ENCODE measurements at regions not wholly inside any gene's neighbourhood (a gene's known extent, or its start where the extent isn't known, plus 50 kb on each side); places are given as distances from the start of the nearest gene placed in this dataset.
A peak's percentile ranks its signal among the peaks of the same experiment; 100 is the strongest.
"Not testable (repeated sequence)": the region's sequence is repeated elsewhere in the genome, so short reads cannot be mapped to it uniquely, and the experiment has no call there.

DNA sequence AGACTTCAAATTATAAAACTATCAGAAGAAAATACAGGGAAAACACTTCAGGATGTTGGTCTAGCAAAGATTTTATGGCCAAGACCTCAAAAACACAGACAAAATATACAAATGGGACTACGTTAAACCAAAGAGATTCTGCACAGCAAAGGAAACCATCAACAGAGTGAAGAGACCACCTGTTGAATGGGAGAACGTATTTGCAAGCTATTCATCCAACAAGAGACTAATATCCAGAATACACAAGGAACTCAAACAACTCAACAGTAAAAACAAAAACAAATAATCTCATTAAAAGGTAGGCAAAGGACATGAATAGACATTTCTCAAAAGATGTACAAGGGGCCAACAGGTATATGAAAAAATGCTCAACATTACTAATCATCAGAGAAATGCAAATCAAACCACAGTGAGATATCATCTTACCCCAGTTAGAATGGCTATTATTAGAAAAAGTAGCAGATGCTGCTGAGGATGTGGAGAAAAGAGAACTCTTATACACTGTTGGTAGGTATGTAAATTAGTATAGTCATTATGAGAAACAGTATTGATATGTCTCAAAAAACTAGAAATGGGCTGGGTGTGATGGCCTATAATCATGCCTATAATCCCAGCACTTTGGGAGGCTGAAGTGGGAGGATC lies 112.6 kb downstream of the LRIG2 start:
- no peak for DNase-seq

DNA sequence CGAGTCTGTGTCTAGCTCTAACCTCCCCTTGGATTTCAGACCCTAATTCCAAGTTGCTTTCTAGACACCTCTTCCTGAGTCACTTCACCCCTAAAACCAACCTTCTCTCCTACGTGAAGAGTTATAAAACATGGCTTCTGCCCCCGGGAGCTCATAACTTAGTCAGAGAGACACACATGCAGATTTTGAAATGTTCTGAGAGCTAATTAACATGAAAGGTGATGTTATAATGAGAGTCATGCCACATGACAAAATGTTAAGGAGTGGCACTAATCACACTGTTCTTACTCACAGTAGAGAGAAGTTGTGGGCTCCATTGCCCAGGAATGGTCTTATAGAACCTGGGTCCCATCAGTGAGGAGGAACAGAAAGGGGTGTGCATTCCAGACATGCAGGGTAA lies 117.1 kb downstream of the LRIG2 start:
- DNase-seq: no peak

DNA sequence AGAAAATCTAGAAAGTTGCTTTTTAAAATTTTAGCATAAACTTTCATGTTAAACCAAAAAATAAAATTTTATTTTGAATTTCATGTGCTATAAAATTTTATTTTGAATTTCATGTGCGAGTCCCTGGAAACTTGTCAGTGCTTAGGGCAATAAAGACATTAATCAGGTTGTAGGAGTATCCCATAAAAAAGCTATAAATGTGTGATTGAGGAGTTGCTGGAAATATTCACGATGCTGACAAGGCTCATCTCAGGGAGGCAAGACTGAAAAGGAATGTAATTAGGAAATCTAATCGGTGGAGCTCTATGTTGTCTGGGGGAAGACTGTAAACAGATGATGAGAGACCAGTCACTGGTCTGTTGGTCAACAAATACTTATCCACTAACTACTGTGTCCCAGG lies 117.9 kb downstream of the LRIG2 start:
- no peak for DNase-seq

DNA sequence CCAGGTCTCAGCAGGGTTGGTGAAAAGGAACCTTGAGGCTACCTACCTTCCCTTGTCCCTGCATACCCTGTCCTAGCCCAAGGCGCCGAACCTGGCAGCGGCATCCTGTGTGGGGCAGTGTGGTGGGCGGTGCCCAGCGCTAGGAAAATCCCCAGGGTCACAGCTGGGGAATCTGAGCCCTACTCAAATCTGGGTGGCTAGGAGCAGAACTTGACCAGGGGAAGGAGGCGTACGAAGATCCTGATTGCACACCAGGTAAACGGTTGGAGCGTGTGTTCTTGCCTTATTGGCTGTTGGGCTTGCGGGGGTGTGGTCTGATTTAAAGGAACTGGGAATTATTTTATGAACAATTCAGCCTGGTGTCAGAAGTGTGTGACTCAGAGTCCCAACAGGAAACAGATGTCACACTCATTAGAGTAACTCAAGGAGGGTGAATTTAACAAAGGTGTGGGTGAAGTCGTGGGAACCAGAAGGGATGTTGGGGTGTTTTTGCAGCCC lies 118.6 kb downstream of the LRIG2 start:
- DNase-seq: peak; percentile 60

DNA sequence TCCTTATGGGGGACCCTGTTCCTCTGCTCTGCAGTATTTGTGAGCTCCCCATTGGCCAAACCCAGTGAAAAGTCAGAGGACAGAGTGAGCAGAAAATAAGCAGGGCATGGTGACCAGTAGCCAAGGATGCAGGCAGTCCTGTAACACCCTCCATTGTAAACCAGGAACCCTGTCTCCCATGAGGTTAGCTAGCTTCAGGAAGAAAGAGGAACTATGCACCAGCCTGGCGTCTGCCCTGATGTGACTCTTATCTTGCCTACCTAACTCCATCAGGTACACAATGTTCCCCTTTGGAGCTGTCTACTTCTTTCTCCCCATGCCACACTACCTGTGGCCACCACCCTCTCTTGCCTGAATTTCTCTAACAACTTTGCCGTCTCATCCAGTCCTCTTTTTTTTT lies 119.2 kb downstream of the LRIG2 start:
- peak; percentile 67 for DNase-seq

DNA sequence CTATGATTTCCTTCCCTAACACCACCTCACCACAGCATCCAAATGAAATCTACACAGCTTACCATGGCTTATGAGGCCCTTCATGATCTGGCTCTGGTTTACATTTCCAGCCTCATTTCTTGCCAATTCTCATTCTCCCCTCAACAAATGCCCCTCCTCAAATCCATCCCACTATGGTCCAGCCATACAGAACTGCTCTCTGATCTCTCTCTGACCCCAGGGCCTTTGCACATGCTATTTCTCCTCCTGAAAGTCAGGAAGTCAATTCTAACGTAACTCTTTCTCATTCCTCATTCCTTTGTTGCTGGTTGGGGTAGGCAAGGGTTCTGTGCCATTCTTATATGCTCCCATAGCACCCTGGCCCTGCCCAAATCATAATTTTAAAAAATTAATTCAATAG lies 120.0 kb downstream of the LRIG2 start:
- no peak for DNase-seq

DNA sequence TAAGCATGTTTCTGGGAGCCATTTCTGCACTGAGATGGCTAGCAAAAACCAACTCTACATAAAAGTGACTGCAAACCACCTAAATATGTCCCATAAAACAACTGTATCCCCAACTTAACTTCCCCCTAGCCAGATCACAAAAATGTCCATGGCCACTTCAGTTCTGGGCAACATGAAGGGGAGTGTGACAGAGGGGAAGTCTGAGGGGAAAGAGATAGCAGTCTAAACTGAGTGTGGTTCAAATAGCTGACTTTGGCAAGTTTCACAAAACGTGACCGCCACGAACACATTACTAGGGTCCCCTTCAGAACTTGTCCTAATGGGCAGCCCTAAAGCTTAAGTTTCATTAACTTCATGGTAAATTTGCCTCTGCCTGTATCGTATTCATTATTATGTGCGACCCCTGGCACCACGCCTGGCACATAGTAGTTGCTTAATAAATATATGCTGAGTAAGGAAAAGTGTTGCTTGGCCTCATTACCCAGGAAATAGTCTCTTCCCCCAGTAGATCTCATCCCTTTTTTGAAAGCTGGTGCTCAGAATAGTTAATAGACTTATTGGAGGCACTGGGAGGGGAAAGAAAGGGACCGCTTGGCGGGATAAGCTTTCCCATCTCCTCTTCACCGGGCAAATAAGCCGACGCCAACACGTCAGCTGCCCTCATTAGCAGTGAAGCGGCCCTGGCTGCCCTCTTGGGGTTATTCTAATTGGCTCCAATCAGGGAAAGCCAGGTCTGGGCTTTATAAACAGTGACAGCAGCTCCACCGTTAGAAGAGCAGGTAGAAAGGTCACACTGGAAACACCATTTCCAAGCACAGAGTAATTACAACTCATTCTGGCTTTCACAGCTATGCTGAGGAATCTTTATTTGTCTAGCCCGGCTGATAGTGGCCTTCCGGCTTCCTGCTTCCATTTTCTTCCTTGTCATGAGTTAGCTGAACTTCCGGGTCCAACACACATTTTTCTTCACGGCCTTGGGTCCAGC lies 122.1 kb downstream of the LRIG2 start:
- no peak for DNase-seq

DNA sequence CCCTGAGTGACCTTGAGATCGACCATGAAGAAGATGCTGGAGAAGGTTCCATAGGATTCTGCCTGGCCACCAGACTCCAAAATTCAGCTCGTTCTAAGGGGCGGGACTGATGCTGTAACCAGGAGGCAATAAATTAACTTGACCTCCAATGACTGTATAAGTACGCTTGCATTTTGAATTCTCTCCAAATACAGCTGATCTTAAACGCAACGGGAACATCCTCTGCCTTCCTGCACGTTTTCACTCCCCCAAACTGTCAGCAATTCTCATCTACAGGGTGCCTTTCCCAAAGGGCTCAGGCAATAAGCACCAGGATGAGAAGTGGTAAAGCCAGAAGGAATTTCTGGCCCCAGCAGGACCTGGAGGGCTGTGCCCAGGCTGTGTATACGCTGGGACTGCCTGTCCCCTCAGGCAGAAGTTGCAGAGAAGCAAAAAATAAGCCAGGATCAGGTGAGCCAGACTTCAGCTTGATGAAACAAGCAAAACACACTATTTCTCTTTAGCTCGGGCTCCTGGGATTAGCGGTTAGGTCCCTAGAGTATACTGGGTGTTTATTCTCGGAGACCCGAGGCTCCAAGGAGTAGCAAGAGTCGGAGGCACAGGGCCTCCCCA lies 124.8 kb downstream of the LRIG2 start:
- no peak for DNase-seq

DNA sequence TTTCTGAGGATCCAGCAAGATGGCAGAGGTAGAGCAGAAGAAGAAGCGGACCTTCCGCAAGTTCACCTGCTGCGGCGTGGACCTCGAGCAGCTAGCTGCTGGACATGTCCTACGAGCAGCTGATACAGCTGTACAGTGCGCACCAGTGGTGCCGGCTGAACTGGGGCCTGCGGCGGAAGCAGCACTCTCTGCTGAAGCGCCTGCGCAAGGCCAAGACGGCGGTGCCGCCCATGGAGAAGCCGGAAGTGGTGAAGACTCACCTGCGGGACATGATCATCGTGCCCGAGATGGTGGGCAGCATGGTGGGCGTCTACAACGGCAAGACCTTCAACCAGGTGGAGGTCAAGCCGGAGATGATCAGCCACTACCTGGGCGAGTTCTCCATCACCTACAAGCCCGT lies 125.8 kb downstream of the LRIG2 start:
- DNase-seq: no peak

DNA sequence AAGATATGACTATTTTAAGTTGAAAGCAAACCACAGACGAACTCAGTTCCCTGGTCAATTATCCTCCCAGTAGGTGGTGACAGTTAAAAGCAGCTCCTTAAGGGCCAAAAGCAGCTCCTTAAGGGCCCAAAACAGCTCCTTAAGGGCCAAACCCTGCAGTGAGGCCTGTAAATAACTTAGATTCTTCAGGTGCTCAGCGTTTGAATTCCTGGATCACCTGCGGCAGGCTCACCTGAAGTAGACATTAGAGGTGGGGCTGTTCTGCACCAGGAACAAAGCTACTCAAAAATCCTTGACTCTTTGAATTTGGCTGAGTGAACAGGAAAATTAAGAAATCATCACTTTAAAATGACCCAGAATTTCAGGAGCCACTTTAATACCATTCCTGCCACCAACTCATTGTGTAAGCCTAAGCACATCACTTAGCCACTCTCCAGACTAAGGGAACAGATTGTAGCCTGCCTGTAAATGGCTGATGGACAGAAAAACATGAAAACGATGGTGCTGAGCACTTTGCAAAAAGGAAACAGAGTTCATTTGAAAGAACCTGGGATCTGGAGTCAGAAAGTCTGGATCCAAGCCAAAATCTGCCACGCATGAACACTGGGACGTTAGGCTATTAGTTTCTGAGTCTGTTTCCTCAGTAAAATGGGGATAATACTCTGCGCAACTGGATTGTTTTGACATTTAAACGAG lies 126.9 kb downstream of the LRIG2 start:
- no peak for DNase-seq

DNA sequence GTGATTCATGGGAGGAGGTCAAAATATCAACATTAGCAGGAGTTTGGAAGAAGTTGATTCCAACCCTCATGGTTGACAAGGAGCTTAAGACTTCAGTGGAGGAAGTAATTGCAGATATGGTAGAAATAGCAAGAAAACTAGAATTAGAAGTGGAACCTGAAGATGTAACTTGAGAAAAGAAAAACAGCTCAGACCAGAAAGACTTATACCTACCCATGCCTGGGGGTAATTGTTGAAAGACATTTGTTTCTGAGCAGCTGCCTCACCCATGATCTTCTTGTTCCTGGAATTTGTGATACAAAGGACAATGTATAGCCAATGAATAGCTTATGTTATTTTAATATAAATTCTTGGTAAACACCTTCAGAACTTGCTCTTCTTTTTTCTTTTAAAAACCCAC lies 128.6 kb downstream of the LRIG2 start:
- DNase-seq: no peak

DNA sequence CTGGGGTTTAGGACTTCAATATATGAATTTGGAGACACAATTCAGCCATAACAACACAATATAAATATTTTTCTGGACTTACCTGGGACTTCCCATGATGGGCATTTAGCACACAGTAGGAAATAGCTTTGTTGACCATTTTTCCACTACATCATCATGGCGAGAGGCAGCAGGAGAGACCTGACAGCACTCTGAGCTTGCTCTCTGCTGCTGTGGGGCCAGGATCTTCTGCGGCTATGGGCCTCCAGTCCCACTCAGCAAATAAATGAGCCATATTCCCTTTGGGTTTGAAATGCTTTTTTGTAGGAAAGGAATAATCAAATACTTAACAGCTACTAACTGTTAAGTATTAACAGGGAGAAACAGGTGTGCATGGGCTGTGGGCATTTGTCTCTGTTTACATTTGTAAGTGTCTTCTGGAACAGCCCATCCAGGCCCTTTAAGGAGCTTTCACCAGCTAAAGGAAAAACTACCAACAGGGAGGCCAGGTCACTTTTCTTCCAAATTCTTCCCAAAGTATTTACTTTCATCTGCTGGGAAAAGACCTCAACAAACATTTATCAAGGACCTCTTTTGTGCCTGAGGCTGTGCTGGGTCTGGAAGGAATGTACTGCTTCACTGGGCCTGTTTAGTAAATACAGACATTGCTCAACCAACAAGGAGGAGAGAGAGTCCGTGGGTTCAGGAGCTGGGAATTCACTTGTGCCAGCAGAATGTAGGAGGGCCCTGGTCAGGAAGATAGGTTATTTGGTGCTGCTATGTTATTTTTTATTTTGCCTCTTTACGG lies 133.2 kb downstream of the LRIG2 start:
- DNase-seq: no peak

DNA sequence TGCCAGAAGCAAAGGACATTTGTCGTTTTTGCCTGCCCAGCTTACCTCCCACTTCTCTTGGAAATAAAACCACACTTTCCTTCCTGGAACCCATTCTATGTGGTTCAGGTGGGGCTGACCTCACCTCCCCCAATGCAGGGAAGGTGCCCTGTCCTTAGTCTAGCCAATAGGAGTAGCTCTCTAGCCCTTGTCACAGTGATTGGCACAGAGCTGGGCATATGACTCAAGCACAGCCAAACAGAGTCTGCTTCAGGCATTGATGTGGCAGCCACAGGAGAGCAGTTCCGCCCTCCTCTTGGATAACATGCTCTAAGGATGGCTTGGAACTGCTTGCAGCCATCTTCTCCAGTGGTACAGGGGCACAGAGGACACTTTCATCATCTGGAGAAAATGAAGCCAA lies 134.0 kb downstream of the LRIG2 start:
- DNase-seq: no peak

DNA sequence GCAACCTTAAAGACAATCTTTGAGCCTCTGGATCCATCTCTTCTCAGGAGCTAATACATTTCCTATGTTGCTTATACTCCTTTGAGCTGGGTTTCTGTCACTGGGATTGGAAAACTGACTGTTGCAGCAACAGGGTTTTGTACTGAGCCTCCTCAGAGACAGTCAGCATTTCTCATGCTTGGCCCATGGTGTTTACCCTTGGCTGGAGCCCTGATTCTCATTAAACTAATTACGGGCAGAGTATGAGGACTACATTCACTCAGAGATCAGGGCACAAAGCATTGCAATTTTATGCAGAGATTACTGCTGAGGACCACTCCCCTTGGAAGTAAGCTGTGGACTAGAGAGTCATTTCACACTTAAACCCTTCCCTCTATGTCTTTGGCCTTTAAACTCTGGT lies 134.5 kb downstream of the LRIG2 start:
- DNase-seq: no peak

DNA sequence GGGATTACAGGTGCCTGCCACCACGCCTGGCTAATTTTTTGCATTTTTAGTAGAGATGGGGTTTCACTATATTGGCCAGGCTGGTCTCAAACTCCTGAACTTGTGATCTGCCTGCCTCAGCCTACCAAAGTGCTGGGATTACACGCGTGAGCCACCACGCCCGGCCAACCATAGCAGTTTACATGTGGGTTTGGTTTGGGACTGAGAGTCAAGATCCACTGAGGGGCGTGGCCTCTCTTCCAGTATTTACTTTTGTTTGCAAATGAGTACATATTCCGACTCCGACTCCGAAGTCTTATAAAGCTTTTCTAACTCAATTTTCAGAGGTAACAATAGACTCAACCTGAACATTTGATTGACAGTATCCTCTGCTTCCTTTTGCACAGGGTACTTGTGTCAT lies 135.4 kb downstream of the LRIG2 start:
- not testable (repeated sequence) for DNase-seq

DNA sequence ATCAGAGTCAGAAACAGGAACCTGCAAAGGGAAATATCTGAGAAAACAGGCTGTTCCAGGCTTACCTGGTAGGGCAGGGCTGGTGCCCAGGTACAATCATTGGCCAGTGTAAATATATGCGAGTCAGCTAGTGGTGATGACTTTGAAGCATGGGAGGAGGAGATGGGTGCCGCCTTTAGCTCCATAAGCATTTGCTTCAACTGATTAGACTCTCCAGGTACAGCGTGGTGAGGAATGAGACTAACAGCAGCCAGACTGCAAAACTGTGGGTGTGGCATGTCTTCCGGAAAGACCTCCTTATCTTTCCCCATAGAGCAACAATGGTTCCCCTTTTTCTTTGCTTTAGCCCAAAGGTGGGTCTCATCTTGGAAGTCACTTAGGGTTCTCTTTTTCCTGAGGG lies 137.2 kb downstream of the LRIG2 start:
- no peak for DNase-seq

DNA sequence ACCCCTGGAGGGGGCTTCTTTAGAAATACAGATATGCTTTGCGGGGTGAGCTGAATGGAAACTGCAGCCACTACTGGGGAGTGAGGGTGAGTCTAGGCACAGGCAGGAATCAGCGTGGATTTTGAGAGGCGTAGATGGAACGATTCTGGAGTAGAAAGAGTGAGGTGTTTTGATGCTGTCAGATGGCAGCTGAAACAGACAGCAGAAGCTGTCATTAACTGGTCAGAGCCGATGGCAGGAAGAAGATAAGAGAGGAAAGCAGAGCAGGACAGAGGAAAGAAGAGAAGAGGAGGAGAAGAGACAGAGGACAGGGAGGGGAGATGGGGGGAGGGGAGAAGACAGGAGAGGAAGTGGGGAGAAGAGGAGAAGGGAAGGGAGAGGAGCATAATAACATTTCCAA lies 138.5 kb downstream of the LRIG2 start:
- no peak for DNase-seq

DNA sequence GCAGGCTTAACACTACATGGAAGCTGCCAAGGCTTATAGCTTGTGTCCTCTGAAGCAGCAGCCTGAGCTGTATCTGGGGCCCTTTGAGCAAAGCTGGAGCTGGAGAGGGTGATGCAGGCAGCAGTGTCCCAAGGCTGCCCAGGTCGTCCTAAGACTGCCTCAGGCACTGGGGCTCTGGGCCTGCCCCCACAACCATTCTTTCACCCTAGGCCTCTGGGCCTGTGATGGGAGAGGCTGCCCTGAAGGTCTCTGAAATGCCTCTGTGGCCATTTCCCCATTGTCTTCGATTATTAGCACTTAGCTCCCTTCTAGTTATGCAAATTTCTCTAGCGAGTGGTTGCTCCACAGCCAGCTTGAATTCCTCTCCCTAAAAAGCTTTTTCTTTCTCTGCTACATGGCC lies 142.0 kb downstream of the LRIG2 start:
- DNase-seq: no peak

DNA sequence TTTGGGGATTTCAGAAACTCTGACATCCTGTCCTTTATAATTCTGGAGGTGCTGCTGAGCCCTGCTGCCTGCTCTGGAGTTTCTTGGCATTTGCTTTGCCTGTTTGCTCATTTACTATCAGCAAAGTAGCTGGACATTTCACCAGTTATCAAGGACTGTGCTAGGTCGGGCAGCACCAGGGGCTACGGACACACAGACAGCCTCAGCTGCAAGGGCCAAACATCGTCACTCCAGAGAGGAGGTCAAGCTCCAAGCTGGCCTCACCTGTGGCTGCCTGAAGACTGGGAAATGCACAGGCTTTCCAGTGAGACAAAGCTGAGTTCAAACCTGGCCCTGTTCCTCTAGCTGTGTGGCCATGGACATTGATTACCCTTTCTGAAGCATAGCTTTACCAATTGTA lies 143.7 kb downstream of the LRIG2 start:
- no peak for DNase-seq

DNA sequence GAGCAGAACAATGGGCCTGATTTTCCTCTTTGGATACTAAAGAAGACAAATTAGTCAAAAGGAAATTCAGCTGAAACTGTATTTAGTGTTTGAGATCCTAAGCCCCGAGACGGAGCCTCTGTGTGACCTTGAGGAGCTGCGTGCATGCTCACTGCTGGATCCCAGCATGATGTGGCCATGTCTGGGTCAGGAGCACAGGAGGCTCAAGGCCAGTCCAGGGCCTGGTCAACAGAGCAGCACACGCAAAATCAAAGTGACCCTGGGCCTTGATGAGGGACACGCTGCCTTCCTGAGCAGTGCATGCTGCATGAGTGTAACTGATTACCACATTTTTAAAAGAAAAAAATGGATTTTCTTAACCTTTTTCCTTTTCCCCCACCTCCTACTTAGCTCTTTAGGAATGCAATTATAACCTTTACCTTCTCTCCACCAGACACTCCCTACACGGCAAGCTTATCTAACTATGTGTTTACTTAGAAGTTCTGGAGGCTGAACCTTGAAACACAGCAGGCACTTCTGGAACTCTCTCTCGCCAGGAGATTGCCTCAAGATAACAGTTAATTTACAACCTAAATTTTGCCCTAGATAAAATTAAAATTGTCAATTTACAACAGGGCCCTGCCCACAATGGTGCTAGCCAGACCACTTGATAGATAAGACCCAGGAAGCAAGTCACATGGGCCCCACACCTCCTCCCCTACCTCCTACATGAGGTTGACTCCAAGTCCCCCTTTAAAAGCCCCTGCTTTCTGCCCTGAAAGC lies 144.6 kb downstream of the LRIG2 start:
- no peak for DNase-seq

DNA sequence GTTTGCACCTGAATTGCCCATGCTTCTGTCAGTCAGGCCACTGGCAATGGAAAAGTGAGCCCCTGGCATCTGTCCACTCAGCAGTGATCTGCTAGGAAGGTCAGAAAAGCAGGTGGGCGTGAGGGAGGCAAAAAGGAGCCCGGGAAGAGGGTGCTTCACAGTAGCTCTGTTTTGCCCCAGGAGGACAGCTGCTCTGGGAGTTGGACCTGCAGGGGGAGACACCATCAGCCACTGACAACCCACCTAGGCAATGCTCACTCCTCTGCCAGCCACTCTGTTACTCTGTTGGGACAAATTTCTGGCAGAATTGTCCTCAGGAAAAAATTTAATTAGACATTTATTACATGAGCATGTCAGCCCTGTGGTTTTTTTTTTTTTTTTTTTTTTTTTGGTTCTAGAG lies 146.4 kb downstream of the LRIG2 start:
- DNase-seq: no peak

DNA sequence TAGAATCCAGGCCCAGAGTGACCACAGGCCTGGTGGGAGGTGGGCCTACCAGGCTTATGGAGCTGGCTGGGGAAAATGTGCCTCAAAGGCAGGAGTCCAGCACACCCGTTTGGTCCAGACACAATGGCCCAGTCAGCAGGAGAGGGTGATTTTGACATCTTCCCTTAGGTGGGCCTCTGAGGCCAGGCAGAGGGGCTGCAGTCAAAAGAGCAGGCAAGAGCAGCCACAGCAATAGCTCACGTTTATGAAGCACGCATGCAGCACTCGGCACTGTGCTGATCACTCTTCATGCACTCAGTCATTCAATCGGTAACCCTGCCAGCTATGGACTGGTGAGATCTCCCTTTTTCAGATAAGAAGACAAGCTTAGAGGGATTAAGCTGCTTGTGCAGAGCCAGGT lies 146.8 kb downstream of the LRIG2 start:
- DNase-seq: no peak

Data from MV-4-11 (cell line).